CD4-positive, alpha-beta memory T cell (primary cell): ENCODE measurements at regions not wholly inside any gene's neighbourhood (a gene's known extent, or its start where the extent isn't known, plus 50 kb on each side); places are given as distances from the start of the nearest gene placed in this dataset.

Experiments used
- CTCF ChIA-PET: fragments of 350-600 bp; sonication (Branson Sonifier 250); formaldehyde crosslinking; loops from one replicate; lab custom pipeline; 2021; ENCODE audit warnings: inconsistent platforms; ENCODE audit not compliant: partially characterized antibody; lab: Charles Lee
- POLR2A ChIA-PET: fragments of 350-600 bp; sonication (Branson Sonifier 250); formaldehyde crosslinking; loops from one replicate; lab custom pipeline; 2021; ENCODE audit not compliant: partially characterized antibody; lab: Charles Lee
- DNase-seq, 5 donors: peaks; one replicate each; pipeline versions ENCODE4 v3.0.0 to v3.0.0-alpha.2; 2020 to 2022; ENCODE audit warnings: mixed read lengths in 1 of 5
- H3K27ac ChIP-seq: one replicate; pipeline ENCODE4 v1.7.0; 2013; ENCODE audit warnings: low read depth, low read length
- H3K27me3 ChIP-seq: 2 replicates; pipeline ENCODE4 v1.7.0; 2013; ENCODE audit warnings: mild to moderate bottlenecking, low read length, moderate library complexity; ENCODE audit not compliant: insufficient read depth
- H3K36me3 ChIP-seq: 2 replicates; pipeline ENCODE4 v1.7.0; 2013; ENCODE audit warnings: mild to moderate bottlenecking, low read length, moderate library complexity; ENCODE audit not compliant: insufficient read depth
- H3K4me1 ChIP-seq: 2 replicates; pipeline ENCODE4 v1.7.0; 2013; ENCODE audit warnings: mild to moderate bottlenecking, low read length, moderate library complexity; ENCODE audit not compliant: insufficient read depth
- H3K4me3 ChIP-seq, 2 donors: one replicate each; pipeline ENCODE4 v1.7.0; 2013; ENCODE audit warnings: low read length in 2 of 2, mild to moderate bottlenecking in 1 of 2
- H3K9me3 ChIP-seq, 2 donors: one replicate each; pipeline ENCODE4 v1.7.0; 2013; ENCODE audit warnings: low read length in 2 of 2, control low read depth in 1 of 2; ENCODE audit not compliant: control insufficient read depth in 1 of 2
- H3K27ac Mint-ChIP-seq, 7 donors: one replicate each; pipeline ENCODE4 v1.8.0; 2020 to 2021; ENCODE audit warnings: mixed read lengths in 7 of 7, mild to moderate bottlenecking in 6 of 7, inconsistent platforms in 3 of 7, moderate library complexity in 3 of 7
- H3K27me3 Mint-ChIP-seq, 2 donors: one replicate each; pipeline ENCODE4 v1.8.0; 2020 to 2021; ENCODE audit warnings: mixed read lengths in 2 of 2
- H3K36me3 Mint-ChIP-seq, 2 donors: one replicate each; pipeline ENCODE4 v1.8.0; 2020 to 2021; ENCODE audit warnings: mixed read lengths in 2 of 2, inconsistent platforms in 1 of 2, mild to moderate bottlenecking in 1 of 2
- H3K4me1 Mint-ChIP-seq, 4 donors: one replicate each; pipeline ENCODE4 v1.8.0; 2020 to 2021; ENCODE audit warnings: mixed read lengths in 4 of 4, mild to moderate bottlenecking in 1 of 4
- H3K4me3 Mint-ChIP-seq, 8 donors: one replicate each; pipeline ENCODE4 v1.8.0; 2020 to 2021; ENCODE audit warnings: mixed read lengths in 8 of 8, mild to moderate bottlenecking in 7 of 8, moderate library complexity in 6 of 8, inconsistent platforms in 3 of 8
- H3K9me3 Mint-ChIP-seq, 8 donors: one replicate each; pipeline ENCODE4 v1.8.0; 2020 to 2021; ENCODE audit warnings: mixed read lengths in 8 of 8, mild to moderate bottlenecking in 5 of 8, inconsistent platforms in 3 of 8, moderate library complexity in 1 of 8
- intact Hi-C: fragments of 100-400 bp; cut with micrococcal nuclease; formaldehyde crosslinking; loops from one replicate; pipeline ENCODE4 v1.15.1; 2023

DNA sequence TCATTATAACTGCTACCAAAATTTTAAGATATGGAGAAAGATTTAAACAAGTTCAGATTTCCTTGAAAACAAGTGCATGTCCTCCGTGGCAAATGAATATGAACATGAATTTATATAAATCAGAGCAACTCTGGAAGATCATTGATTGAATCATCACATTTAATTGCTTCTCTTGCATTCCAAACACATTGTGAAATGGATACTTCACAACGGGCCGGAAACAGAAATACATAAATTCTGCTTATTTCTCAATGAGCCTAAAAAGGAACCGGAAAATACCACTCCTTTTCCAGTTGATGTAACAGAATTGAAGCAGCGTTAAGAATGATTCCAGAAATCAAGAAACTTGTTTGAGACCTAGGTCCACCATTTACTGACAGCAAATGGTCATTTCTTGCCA, 134.6 kb upstream of the BTN3A2 start:
- no peak for DNase-seq
- no peak overlapping the region for H3K4me3 ChIP-seq
- ChIA-PET CTCF (interaction anchor here (0.8 to 1.0 kb wide), 3 partner anchors 13 to 41 kb away, joined by 3 read pairs; a partner anchor contains a TSS), POLR2A (interaction anchor here (0.8 to 2.3 kb wide), 3 partner anchors 14 to 40 kb away, joined by 3 to 17 read pairs (median 3); a partner anchor contains a TSS)
- H3K27me3 ChIP-seq: no peaks in the 10 kb centered on the region
- Mint-ChIP-seq H3K9me3 (peaks cover 0 to 2% (median 0%) of the 10 kb centered on the region in 8 donors), H3K27me3 (no peaks in the 10 kb centered on the region), H3K4me1 (peaks cover 19 to 44% (median 29%) of the 10 kb centered on the region in 4 donors), H3K36me3 (peaks cover 0 to 11% of the 10 kb centered on the region in 2 donors), H3K27ac (peak overlapping the region in 1 of 7 donors; percentile 8), H3K4me3 (no peak overlapping the region)
- peaks cover 19% of the 10 kb centered on the region for H3K4me1 ChIP-seq
- intact Hi-C loops: loop anchor here (5.0 kb wide), 1 partner anchor 337 kb away; no protein-coding TSS in a partner anchor
- H3K36me3 ChIP-seq: no peaks in the 10 kb centered on the region
- no peaks in the 10 kb centered on the region for H3K9me3 ChIP-seq
- H3K27ac ChIP-seq: no peak overlapping the region

DNA sequence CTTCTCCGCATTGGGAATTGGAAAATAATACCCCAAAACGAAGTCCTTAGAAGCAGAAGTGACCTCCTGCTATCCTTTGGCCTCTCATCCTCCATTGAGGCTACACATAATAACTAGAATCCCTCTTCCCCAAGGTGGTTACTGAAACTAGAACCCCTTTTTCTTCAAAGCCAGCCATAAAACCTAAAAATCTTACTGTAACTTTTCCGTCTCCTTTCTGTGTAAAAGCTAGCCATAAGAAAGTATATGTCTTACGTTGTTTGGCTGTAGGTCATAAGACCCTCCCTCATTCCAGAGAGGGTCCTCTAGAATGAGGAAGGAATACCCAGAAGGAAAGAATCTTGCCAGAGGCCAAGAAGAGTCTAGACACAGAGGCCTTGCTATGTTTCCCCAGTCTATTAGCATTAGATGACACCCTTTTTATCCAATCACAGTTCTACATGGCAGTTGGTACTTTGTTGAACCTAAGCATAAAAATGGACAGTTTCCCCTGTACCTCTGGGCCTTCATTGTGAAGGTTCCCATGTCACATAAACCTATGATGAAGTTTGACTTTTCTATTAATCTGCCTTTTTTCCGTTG, 133.9 kb upstream of the BTN3A2 start:
- intact Hi-C loops: loop anchor here (5.0 kb wide), 1 partner anchor 336 kb away; no protein-coding TSS in a partner anchor
- Mint-ChIP-seq H3K36me3 (peaks cover 0 to 11% of the 10 kb centered on the region in 2 donors), H3K27me3 (no peaks in the 10 kb centered on the region), H3K9me3 (peaks cover 0 to 2% (median 0%) of the 10 kb centered on the region in 8 donors), H3K4me3 (no peak overlapping the region), H3K4me1 (peaks cover 22 to 49% (median 33%) of the 10 kb centered on the region in 4 donors), H3K27ac (peak overlapping the region in 2 of 7 donors; percentile 23 to 68)
- Histone ChIP-seq H3K9me3 (no peaks in the 10 kb centered on the region), H3K4me3 (no peak overlapping the region), H3K4me1 (peaks cover 23% of the 10 kb centered on the region), H3K27me3 (no peaks in the 10 kb centered on the region), H3K36me3 (no peaks in the 10 kb centered on the region), H3K27ac (no peak overlapping the region)
- ChIA-PET POLR2A (interaction anchor here (1.1 to 2.3 kb wide), 2 partner anchors 15 to 40 kb away, joined by 3 to 17 read pairs; a partner anchor contains a TSS), CTCF (interaction anchor here (1.0 kb wide), 2 partner anchors 14 to 40 kb away, joined by 3 read pairs; a partner anchor contains a TSS)
- no peak for DNase-seq

DNA sequence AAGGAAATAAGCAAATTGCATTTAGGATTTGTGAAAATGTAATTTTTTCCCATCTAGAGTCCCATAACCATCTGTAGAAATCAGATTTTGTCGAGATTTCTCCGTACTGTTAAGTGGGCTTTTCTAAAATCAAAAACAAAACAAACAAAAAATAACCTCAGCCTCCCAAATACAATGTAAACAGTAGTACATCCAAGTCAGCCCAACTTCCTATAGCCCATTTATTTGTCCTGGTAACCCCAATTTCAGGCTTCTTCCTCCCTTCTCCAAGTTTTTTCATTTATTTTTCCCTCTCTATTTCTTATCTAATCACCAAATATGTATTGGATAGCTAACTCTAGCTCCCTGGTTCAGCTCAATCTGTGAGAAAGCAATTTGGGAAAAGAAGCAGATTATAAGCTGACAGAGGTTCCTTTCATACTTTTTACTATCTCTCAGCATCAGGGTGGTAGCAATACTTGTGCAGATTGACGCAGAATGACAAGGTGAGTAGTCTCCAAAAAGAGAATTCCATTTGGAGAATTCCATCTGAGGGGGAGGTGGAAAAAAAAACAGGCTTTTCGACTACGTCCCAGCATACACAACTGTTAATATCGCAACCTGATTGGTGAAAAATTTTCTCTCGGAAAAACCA, 132.6 kb upstream of the BTN3A2 start:
- Histone ChIP-seq H3K4me3 (peak overlapping the region in 1 of 2 donors; percentile 66), H3K27ac (peak overlapping the region; percentile 83)

DNA sequence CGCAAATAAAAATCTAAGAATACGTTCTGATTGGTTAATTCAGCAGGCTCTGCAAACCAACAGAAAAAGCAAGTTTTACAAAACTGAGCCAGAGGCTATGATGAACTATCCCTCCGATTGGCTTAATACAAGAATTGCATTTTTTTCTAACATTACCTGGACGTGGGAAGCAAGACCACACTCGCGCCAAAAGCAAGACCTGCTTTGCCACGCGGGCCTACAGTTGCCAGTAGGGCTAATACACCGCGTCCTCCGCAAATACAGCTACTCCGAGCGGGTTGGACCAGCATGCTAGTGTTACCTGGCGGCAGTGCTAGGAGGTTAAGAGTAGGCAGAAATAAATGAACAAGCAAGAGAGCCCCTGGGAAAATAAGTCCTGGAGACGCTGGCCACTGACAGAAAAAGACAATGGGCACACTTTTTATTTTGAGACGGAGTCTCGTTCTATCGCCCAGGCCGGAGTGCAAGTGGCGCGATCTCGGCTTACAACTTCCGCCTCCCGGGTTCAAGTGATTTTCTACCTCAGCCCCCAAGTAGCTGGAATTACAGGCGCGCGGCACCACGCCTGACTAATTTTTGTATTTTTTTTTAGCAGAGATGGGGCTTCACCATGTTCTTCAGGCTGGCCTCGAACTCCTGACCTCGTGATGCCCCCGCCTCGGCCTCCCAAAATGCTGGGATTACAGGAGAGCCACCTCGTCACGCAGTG, 131.9 kb upstream of the BTN3A2 start:
- Histone ChIP-seq H3K27me3 (no peaks in the 10 kb centered on the region), H3K27ac (peak overlapping the region; percentile 83), H3K36me3 (no peaks in the 10 kb centered on the region), H3K4me3 (peak overlapping the region; percentile 66 to 95), H3K4me1 (peaks cover 23% of the 10 kb centered on the region), H3K9me3 (no peaks in the 10 kb centered on the region)
- peak overlapping the region; percentile 90 to 99 (median 96) for H3K27ac Mint-ChIP-seq
- H3K9me3 Mint-ChIP-seq: peaks cover 0 to 2% (median 0%) of the 10 kb centered on the region in 8 donors
- ChIA-PET CTCF (interaction anchor here (1.2 to 2.7 kb wide), 10 partner anchors 8 to 96 kb away, joined by 3 to 23 read pairs (median 4); a partner anchor contains a TSS), POLR2A (interaction anchor here (0.7 to 7.2 kb wide), 45 partner anchors 8 to 1661 kb away, joined by 3 to 951 read pairs (median 17); partner anchors contain the start of gene HMGN4)
- peak overlapping the region; percentile 93 to 99 (median 96) for H3K4me3 Mint-ChIP-seq
- H3K4me1 Mint-ChIP-seq: peaks cover 20 to 43% (median 27%) of the 10 kb centered on the region in 4 donors
- peaks cover 0 to 9% of the 10 kb centered on the region in 2 donors for H3K36me3 Mint-ChIP-seq
- DNase-seq: peak; percentile 52 to 57 (median 55)
- intact Hi-C loops: loop anchor here (1.0 to 5.0 kb wide), 4 partner anchors 9 to 334 kb away; a partner anchor contains a TSS
- H3K27me3 Mint-ChIP-seq: no peaks in the 10 kb centered on the region

More for the DNA sequence above, 132.6 kb upstream of the BTN3A2 start:
- peaks cover 23% of the 10 kb centered on the region for H3K4me1 ChIP-seq
- ChIA-PET CTCF (interaction anchor here (1.2 to 2.6 kb wide), 3 partner anchors 12 to 24 kb away, joined by 3 to 23 read pairs (median 3); a partner anchor contains a TSS), POLR2A (interaction anchor here (1.1 to 7.2 kb wide), 20 partner anchors 9 to 1661 kb away, joined by 3 to 951 read pairs (median 54); a partner anchor contains a TSS)
- Mint-ChIP-seq H3K4me3 (peak overlapping the region; percentile 93 to 99 (median 96)), H3K4me1 (peaks cover 20 to 43% (median 27%) of the 10 kb centered on the region in 4 donors), H3K36me3 (peaks cover 0 to 9% of the 10 kb centered on the region in 2 donors), H3K27ac (peak overlapping the region; percentile 90 to 99 (median 96)), H3K27me3 (no peaks in the 10 kb centered on the region), H3K9me3 (peaks cover 0 to 2% (median 0%) of the 10 kb centered on the region in 8 donors)
- no peaks in the 10 kb centered on the region for H3K36me3 ChIP-seq
- H3K27me3 ChIP-seq: no peaks in the 10 kb centered on the region
- intact Hi-C loops: loop anchor here (5.0 kb wide), 1 partner anchor 335 kb away; no protein-coding TSS in a partner anchor
- H3K9me3 ChIP-seq: no peaks in the 10 kb centered on the region
- no peak for DNase-seq

DNA sequence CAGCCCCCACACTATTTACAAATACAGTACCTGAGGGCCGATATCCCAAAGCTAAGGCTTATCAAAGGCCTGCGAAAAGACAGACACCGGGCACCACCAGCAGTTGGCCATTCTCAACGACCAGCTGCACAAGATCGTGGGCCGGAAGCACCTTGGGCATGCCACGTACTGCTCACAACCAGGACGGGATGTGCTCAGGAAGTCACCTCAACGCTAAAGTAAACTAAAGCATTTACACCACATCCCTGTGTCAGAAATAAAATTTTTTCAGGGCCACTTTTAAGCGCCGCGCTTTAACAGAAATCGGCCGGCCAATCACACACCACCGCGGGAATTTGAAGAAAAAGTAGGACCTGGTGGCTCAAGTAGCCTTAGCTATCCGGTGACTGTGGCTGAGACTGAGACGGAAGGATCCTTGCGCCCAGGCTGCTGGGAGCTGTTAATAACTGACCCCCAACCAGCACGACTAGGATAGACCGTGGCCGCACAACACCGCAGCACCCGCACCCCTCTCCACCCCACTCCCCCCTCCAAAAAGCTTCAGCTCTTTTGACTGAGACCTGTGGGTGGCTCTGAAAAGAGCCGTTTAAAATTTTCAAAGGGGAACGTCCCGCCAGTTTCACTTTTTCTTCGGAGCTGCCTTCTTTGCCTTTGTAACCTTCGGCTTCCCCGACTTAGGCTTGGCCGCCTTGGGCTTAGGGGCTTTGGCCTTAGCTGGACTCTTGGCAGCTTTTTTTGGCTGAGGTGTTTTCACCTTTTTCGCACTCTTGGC, 131.2 kb upstream of the BTN3A2 start:
- Mint-ChIP-seq H3K27ac (peak overlapping the region; percentile 90 to 99 (median 96)), H3K4me3 (peak overlapping the region; percentile 93 to 99 (median 96)), H3K9me3 (peaks cover 0 to 2% (median 0%) of the 10 kb centered on the region in 8 donors), H3K4me1 (peaks cover 20 to 43% (median 27%) of the 10 kb centered on the region in 4 donors), H3K27me3 (no peaks in the 10 kb centered on the region), H3K36me3 (peaks cover 0 to 9% of the 10 kb centered on the region in 2 donors)
- intact Hi-C loops: loop anchor here (1.0 to 5.0 kb wide), 9 partner anchors 10 to 333 kb away; a partner anchor contains a TSS
- Histone ChIP-seq H3K27me3 (no peaks in the 10 kb centered on the region), H3K4me1 (peaks cover 23% of the 10 kb centered on the region), H3K36me3 (no peaks in the 10 kb centered on the region), H3K27ac (peak overlapping the region; percentile 83), H3K9me3 (no peaks in the 10 kb centered on the region), H3K4me3 (peak overlapping the region; percentile 66 to 95)
- POLR2A ChIA-PET: interaction anchor here (0.7 to 7.2 kb wide), 61 partner anchors 8 to 1660 kb away, joined by 3 to 951 read pairs (median 8); partner anchors contain the start of gene HMGN4
- CTCF ChIA-PET: interaction anchor here (0.7 to 2.7 kb wide), 16 partner anchors 9 to 132 kb away, joined by 3 to 23 read pairs (median 4); a partner anchor contains a TSS
- DNase-seq: peak; percentile 78 to 87 (median 83)
